NCI-H1417 (cell line): ENCODE measurements at regions not wholly inside any gene's neighbourhood (a gene's known extent, or its start where the extent isn't known, plus 50 kb on each side); places are given as distances from the start of the nearest gene placed in this dataset.
"Not testable (repeated sequence)": the region's sequence is repeated elsewhere in the genome, so short reads cannot be mapped to it uniquely, and the experiment has no call there.

Experiments
- DNase-seq, 3 experiments: peaks; one replicate each; lab custom pipeline; 2025; lab: John Stamatoyannopoulos, UW

GRCh38 chr6:14559746-14560536 is 442.4 kb downstream of the CD83 start:
- peak in 1 of 3 experiments; percentile 14 for DNase-seq

DNA sequence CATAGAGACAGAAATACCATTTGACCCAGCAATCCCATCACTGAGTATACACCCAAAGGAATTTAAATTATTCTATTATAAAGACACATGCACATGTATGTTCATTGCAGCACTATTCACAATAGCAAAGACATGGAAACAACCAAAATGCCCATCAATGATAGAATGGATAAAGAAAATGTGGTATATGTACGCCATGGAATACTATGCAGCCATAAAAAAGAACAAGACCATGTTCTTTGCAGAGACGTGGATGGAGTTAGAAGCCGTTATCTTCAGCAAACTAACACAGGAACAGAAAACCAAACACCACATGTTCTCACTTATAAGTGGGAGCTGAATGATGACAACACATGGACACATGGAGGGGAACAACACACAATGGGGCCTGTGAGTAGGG is 444.0 kb downstream of the CD83 start:
- DNase-seq: not testable (repeated sequence)

- DNase-seq: no peak
Observed at GRCh38 chr6:14567842-14568241, 450.3 kb downstream of the CD83 start.

DNA sequence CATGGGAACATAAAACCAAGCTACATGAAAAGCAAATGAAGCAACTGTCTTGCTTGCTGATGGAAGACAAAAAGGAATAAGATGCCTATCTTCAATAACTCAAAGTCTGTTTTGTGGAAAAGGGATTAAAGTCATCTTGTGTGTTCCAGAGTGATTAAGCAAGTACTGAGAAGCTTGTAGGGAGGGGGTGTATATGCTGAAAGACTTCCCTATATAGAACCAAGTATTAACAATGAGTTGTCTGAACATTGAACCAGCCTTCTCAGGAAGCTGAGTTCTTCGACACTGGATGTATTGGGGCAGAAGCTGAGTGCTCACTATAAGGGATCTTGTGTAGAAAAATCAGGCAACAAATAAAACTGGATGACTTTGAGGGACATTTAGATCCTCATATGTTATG is 451.8 kb downstream of the CD83 start:
- DNase-seq: no peak

- not testable (repeated sequence) for DNase-seq
Observed at GRCh38 chr6:14569874-14570273, 452.3 kb downstream of the CD83 start.

DNA sequence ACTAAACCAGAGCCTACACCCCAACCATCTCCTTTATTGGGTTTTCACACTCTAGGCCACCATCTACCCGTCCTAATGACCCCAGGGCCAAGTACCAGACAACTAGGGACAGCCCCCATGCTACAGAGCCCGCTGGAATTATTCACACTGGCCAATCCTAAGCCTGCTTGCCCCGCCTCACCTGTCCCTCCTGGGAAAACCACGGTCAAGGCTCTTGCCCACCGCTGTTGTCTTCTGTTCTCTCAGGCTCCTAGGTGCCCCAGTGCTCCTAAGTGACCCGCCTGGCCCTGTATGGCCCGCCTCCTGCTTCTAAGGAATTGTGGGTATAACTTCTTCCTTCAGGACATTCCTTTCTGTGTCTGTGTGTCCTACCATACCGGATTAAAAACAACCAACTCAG is 453.4 kb downstream of the CD83 start:
- DNase-seq: no peak

GRCh38 chr6:14571746-14572145 is 454.2 kb downstream of the CD83 start:
- no peak for DNase-seq

DNA sequence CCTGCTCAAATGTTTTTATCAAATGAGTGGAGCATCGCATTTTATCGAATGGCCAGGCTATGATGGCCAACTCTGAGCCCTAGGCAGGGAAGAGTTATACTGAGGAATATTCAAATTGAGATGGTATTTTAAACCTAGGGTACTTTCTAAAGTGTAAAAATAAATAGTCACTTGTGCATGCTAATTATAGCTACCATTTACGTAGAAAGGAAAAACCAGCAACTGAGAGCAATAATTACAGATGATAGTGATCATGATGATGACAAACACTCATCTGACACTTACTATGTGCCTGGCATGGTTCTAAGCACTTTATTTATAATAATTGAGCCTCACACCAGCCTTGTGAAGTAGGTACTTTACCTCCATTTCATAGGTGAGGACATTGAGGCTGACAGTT is 455.7 kb downstream of the CD83 start:
- DNase-seq: peak in 2 of 3 experiments; percentile 57 to 69

DNA sequence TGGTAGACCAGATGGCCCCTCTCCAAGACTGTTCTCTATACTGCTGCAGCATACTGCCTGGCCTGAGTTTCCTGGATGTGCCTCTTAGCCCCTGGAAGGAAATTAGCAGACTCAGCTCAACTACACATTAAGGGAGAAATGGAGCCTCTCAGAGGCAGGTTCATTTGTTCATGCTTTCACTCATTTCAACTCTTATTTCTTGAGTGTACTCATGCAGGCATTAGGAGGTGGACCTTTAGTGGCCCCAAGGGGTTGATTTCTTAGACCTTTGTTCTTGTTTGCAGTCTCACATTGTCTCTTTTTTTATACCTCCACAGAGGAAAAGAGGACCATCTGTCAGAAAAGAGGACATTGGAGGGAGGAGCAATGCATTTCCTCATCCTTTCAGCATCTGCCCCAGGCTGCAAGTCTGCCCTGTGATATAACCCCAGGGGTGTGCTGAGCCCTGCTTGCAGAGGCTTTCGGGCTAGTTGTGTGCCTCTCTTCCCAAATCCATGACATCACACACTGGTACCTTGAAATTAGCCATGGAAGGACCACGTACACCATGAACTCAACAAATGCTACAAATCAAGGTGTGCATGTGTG is 456.2 kb downstream of the CD83 start:
- DNase-seq: peak in 2 of 3 experiments; percentile 10 to 82

DNA sequence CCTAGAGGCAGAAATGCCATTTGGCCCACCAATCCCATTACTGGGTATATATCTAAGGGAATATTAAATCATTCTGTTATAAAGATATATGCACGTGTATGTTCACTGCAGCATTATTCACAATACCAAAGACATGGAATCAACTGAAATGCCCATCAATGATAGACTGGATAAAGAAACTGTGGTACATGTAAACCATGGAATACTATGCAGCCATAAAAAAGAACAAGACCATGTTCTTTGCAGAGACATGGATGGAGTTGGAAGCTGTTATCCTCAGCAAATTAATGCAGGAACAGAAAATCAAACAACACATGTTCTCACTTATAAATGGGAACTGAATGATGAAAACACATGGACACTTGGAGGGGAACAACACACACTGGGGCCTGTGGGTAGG is 458.4 kb downstream of the CD83 start:
- DNase-seq: no peak

GRCh38 chr6:14578994-14579393 is 461.4 kb downstream of the CD83 start:
- DNase-seq: no peak

DNA sequence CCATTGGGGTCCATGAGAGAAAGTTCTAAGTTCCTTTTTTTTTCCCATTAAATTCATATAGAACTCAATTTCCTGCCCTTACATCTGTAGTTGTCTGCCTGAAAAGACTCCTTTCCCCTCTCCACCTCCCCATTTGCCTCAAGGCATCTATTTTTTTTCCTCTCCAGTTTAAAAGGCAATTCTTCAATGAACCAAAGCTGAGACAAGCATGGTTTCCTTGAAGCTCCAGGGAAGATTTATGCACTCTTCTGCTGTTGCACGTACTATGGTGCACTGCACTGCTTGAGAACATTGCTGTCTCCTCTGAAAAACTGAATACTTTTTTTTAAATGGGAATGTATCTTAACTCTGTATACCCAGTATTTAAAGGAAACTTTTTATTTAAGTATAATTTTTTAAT is 465.2 kb downstream of the CD83 start:
- no peak for DNase-seq

- DNase-seq: no peak
Observed at GRCh38 chr6:14583826-14584225, 466.3 kb downstream of the CD83 start.

DNA sequence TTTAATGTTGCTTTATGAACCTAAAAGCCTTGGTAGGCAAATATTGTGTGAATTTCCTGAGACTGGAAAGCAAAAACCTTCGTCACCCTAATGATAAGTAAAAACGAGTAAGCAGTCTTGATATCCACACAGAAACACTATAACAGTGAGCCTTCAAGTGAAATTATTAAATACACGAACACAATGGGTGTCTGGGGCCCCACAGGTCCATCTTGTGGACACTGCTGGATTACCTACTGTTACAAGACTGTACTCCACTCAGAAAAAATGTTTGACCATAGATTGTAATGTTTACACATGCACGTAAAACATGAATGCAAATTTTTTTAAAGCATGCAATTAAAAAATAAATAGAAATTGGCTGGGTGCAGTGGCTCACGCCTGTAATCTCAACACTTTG is 466.9 kb downstream of the CD83 start:
- DNase-seq: peak in 2 of 3 experiments; percentile 14 to 55

GRCh38 chr6:14585689-14586088 is 468.1 kb downstream of the CD83 start:
- DNase-seq: no peak

DNA sequence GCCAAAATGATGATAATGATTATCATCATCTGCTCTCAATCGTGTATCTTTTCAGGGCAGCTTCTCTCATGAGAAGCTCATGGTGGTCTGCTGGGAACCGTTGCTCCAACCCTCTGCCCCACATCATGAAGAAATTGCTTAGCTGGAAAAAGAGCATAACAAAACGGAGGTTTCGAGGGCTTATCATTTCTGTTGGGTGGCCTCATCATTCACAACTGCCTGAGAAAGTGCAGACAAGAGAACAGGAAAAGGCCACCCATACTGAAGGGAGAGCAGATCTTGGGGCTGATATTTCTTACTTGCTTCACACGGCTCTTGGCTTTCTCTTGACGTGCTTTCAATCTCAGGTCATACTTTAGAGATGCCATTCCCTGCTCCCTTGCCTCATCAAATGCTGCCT is 471.6 kb downstream of the CD83 start:
- DNase-seq: no peak

DNA sequence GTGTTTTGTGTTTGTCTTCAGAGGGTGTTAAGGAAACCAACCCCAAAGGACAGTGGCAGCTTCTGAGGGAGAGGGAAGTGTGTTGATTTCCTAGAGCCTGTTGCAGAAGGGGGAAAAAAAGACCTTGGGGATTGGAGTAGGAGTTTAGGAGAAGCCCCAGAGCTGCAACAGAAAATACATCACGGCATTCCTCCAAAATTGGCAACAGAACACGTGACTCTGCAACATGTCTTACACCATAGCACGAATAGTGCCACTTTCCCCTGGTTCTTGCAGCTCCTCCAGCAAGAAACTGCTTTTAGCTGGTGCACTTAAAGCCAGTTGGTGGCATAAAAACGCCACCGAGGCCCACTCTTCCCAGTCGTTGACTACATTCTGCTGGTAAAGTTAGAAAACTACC is 473.0 kb downstream of the CD83 start:
- no peak for DNase-seq

- DNase-seq: no peak
Observed at GRCh38 chr6:14591998-14592397, 474.4 kb downstream of the CD83 start.

- no peak for DNase-seq
Observed at GRCh38 chr6:14593286-14593685, 475.7 kb downstream of the CD83 start.

GRCh38 chr6:14595751-14596150 is 478.2 kb downstream of the CD83 start:
- DNase-seq: no peak

DNA sequence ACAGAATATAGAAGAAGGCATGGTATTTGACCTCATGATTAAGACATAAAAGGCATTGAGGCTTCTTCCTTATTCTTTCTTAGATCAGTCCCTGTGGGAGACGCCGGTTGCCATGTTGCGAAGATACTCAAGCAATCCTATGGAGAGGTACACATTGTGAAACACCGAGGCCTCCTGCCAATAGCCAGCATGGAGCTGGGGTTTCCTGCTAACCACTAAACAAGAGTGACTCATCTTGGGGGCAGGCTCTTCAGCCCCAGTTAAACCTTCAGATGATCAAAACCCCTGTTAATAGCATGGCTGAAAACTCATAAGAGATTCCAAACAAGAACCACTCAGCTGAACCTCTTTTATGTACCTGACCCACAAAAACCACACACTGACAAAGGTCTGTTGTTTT is 478.8 kb downstream of the CD83 start:
- DNase-seq: peak in 1 of 3 experiments; percentile 4

DNA sequence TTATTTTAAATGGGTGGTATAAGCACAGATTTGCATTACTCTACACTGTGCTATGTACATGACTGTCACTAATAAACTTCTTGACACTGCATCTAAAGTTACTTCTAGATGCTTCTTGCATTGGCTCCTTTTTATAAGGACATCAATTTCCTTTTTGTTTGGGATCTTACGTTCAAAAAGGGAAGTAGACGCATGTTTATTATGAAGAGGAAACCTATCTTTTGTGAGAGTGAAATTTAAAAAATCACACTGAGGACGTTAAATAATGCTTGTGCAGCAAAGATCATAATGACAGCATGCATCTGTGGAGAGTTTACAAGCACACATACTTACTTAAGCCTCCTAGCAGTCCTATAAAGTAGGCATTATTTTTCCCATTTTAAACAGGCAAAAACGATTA is 479.5 kb downstream of the CD83 start:
- DNase-seq: no peak

GRCh38 chr6:14598017-14598864 is 480.7 kb downstream of the CD83 start:
- DNase-seq: no peak
